Vagina (tissue), 2 donors: ENCODE measurements at regions not wholly inside any gene's neighbourhood (a gene's known extent, or its start where the extent isn't known, plus 50 kb on each side); places are given as distances from the start of the nearest gene placed in this dataset.

Experiments
- DNase-seq, 2 donors: peaks; one replicate each; pipeline ENCODE4 v3.0.0-alpha.2; 2017; ENCODE audit errors: extremely low spot score in 2 of 2
- H3K27ac ChIP-seq: fragments of 200-600 bp; sonication (generic); one replicate; pipeline ENCODE4 v1.5.1; 2019
- H3K27me3 ChIP-seq: fragments of 200-600 bp; sonication (generic); one replicate; pipeline ENCODE4 v1.5.1; 2019
- H3K36me3 ChIP-seq, 2 donors: fragments of 200-600 bp; sonication (generic); one replicate each; pipeline ENCODE4 v1.5.1; 2017 to 2019
- H3K4me1 ChIP-seq: fragments of 200-600 bp; sonication (generic); one replicate; pipeline ENCODE4 v1.5.1; 2019
- H3K4me3 ChIP-seq, 2 donors: fragments of 200-600 bp; sonication (generic); 1 replicate in 1 of 2; 2 replicates in 1 of 2; pipeline ENCODE4 v1.5.1; 2016 to 2019
- H3K9me3 ChIP-seq: fragments of 200-600 bp; sonication (generic); one replicate; pipeline ENCODE4 v1.5.1; 2019
- CTCF ChIP-seq, 3 experiments: fragments of 450-650 bp in 2 of 3; fragments of 200-600 bp in 1 of 3; sonication (generic) in 1 of 3; IDR thresholded peaks; one replicate each; pipeline ENCODE4 v1.5.1; 2017 to 2019; ENCODE audit warnings: antibody characterized with exemption in 3 of 3, mild to moderate bottlenecking in 2 of 3, moderate library complexity in 2 of 3
- POLR2A ChIP-seq, 2 donors: fragments of 450-650 bp; IDR thresholded peaks; one replicate each; pipeline ENCODE4 v1.6.1; 2017; ENCODE audit warnings: antibody characterized with exemption in 2 of 2, mild to moderate bottlenecking in 2 of 2, moderate library complexity in 2 of 2
- POLR2AphosphoS5 ChIP-seq, 2 donors: sonication (generic); formaldehyde crosslinking; IDR thresholded peaks; one replicate each; pipeline ENCODE4 v1.9.0; 2017; ENCODE audit warnings: antibody characterized with exemption in 2 of 2, mild to moderate bottlenecking in 2 of 2, low read depth in 1 of 2; ENCODE audit not compliant: insufficient read depth in 1 of 2
- intact Hi-C: fragments of 100-400 bp; cut with DNase I; formaldehyde crosslinking; loops from one replicate; pipeline ENCODE4 v1.15.1; 2023

- Histone ChIP-seq H3K36me3 (no peaks in the 10 kb centered on the region), H3K9me3 (no peaks in the 10 kb centered on the region), H3K4me3 (no peak overlapping the region), H3K4me1 (no peaks in the 10 kb centered on the region), H3K27ac (no peak overlapping the region), H3K27me3 (no peaks in the 10 kb centered on the region)
- no peak for DNase-seq
- intact Hi-C loops = no loop called here
- TF ChIP-seq POLR2A (IDR thresholded peaks at IDR 0.05) (no peak), CTCF (IDR thresholded peaks at IDR 0.05) (no peak), POLR2AphosphoS5 (IDR thresholded peaks at IDR 0.05; ENCODE audit: insufficient read depth in 1 of 2, low read depth in 1 of 2) (no peak)
Measured at GRCh38 chr10:125575843-125576242, 107.1 kb downstream of the TEX36 start.

- Histone ChIP-seq H3K27me3 (no peaks in the 10 kb centered on the region), H3K4me1 (no peaks in the 10 kb centered on the region), H3K27ac (no peak overlapping the region), H3K9me3 (no peaks in the 10 kb centered on the region), H3K36me3 (no peaks in the 10 kb centered on the region), H3K4me3 (no peak overlapping the region)
- TF ChIP-seq CTCF (IDR thresholded peaks at IDR 0.05) (no peak), POLR2A (IDR thresholded peaks at IDR 0.05) (no peak)
- DNase-seq = no peak
- intact Hi-C loops = no loop called here
Measured at GRCh38 chr10:125568156-125568555, 114.8 kb downstream of the TEX36 start.

GRCh38 chr10:125567529-125567928 lies 115.4 kb downstream of the TEX36 start:
- Histone ChIP-seq H3K36me3 (no peaks in the 10 kb centered on the region), H3K4me3 (no peak overlapping the region), H3K27ac (no peak overlapping the region), H3K27me3 (no peaks in the 10 kb centered on the region), H3K9me3 (no peaks in the 10 kb centered on the region), H3K4me1 (no peaks in the 10 kb centered on the region)
- DNase-seq = no peak
- TF ChIP-seq POLR2AphosphoS5 (IDR thresholded peaks at IDR 0.05; ENCODE audit: insufficient read depth in 1 of 2, low read depth in 1 of 2) (no peak), POLR2A (IDR thresholded peaks at IDR 0.05) (no peak), CTCF (IDR thresholded peaks at IDR 0.05) (no peak)
- intact Hi-C loops = no loop called here

GRCh38 chr10:125565046-125565445 lies 117.9 kb downstream of the TEX36 start:
- Histone ChIP-seq H3K9me3 (no peaks in the 10 kb centered on the region), H3K4me1 (no peaks in the 10 kb centered on the region), H3K4me3 (no peak overlapping the region), H3K27ac (no peak overlapping the region), H3K27me3 (no peaks in the 10 kb centered on the region), H3K36me3 (no peaks in the 10 kb centered on the region)
- intact Hi-C loops = no loop called here
- TF ChIP-seq CTCF (IDR thresholded peaks at IDR 0.05) = no peak
- TF ChIP-seq POLR2AphosphoS5 (IDR thresholded peaks at IDR 0.05; ENCODE audit: insufficient read depth in 1 of 2, low read depth in 1 of 2) = no peak
- no peak for TF ChIP-seq POLR2A (IDR thresholded peaks at IDR 0.05)
- no peak for DNase-seq

GRCh38 chr10:125564570-125564969 lies 118.4 kb downstream of the TEX36 start:
- Histone ChIP-seq H3K4me1 (no peaks in the 10 kb centered on the region), H3K27me3 (no peaks in the 10 kb centered on the region), H3K4me3 (no peak overlapping the region), H3K9me3 (no peaks in the 10 kb centered on the region), H3K27ac (no peak overlapping the region), H3K36me3 (no peaks in the 10 kb centered on the region)
- no peak for DNase-seq
- TF ChIP-seq CTCF (IDR thresholded peaks at IDR 0.05) (no peak), POLR2AphosphoS5 (IDR thresholded peaks at IDR 0.05; ENCODE audit: insufficient read depth in 1 of 2, low read depth in 1 of 2) (no peak), POLR2A (IDR thresholded peaks at IDR 0.05) (no peak)
- intact Hi-C loops = no loop called here
